Common myeloid progenitor, CD34-positive (primary cell): ENCODE measurements at regions not wholly inside any gene's neighbourhood (a gene's known extent, or its start where the extent isn't known, plus 50 kb on each side); places are given as distances from the start of the nearest gene placed in this dataset.

ENCODE experiments used
- CTCF ChIA-PET: fragments of 350-600 bp; sonication (Branson Sonifier 250); formaldehyde crosslinking; loops from one replicate; lab custom pipeline; 2021; ENCODE audit warnings: antibody characterized with exemption; lab: Charles Lee
- POLR2A ChIA-PET: fragments of 350-600 bp; sonication (Branson Sonifier 250); formaldehyde crosslinking; loops from one replicate; lab custom pipeline; 2021; ENCODE audit warnings: antibody characterized with exemption; lab: Charles Lee
- DNase-seq, 3 donors: peaks; one replicate each; pipeline versions ENCODE4 v3.0.0 to v3.0.0-alpha.2; 2013
- H3K27ac ChIP-seq, 2 experiments: 1 replicate in 1 of 2; 2 replicates in 1 of 2; pipeline ENCODE4 v1.7.0; 2013; ENCODE audit warnings: inconsistent platforms in 2 of 2, low read length in 2 of 2, mild to moderate bottlenecking in 2 of 2, low read depth in 1 of 2, moderate library complexity in 1 of 2; ENCODE audit not compliant: severe bottlenecking in 2 of 2, insufficient read depth in 1 of 2, poor library complexity in 1 of 2
- H3K27me3 ChIP-seq, 5 experiments: replicated peaks in 2 of 5; 1 replicate in 3 of 5; 2 replicates in 2 of 5; pipeline versions ENCODE4 v1.6.1 to v1.7.0; 2013; ENCODE audit warnings: low read length in 4 of 5, mild to moderate bottlenecking in 2 of 5, moderate library complexity in 2 of 5, inconsistent platforms in 1 of 5; ENCODE audit not compliant: insufficient read depth in 5 of 5, control insufficient read depth in 4 of 5
- H3K36me3 ChIP-seq, 4 experiments: 1 replicate in 2 of 4; 2 replicates in 2 of 4; pipeline versions ENCODE4 v1.6.1 to v1.7.0; 2013; ENCODE audit warnings: low read length in 3 of 4, control low read depth in 1 of 4, mild to moderate bottlenecking in 1 of 4; ENCODE audit not compliant: control insufficient read depth in 4 of 4, insufficient read depth in 4 of 4
- H3K4me1 ChIP-seq, 4 experiments: 1 replicate in 3 of 4; 2 replicates in 1 of 4; pipeline versions ENCODE4 v1.6.1 to v1.7.1; 2013; ENCODE audit warnings: low read length in 3 of 4, mild to moderate bottlenecking in 3 of 4, control low read depth in 1 of 4, inconsistent platforms in 1 of 4, moderate library complexity in 1 of 4; ENCODE audit not compliant: control insufficient read depth in 4 of 4, insufficient read depth in 4 of 4; ENCODE audit errors: control extremely low read depth in 1 of 4
- H3K4me3 ChIP-seq, 7 experiments: 1 replicate in 4 of 7; 2 replicates in 3 of 7; pipeline versions ENCODE4 v1.5.1 to v1.7.0; 2013; ENCODE audit warnings: mild to moderate bottlenecking in 7 of 7, low read length in 6 of 7, moderate library complexity in 6 of 7, inconsistent platforms in 2 of 7, low read depth in 2 of 7, control low read depth in 1 of 7; ENCODE audit not compliant: insufficient read depth in 4 of 7, control insufficient read depth in 1 of 7; ENCODE audit errors: extremely low read depth in 1 of 7
- H3K9me3 ChIP-seq, 5 experiments: 1 replicate in 4 of 5; 2 replicates in 1 of 5; pipeline versions ENCODE4 v1.6.1 to v1.7.1; 2013; ENCODE audit warnings: low read length in 4 of 5, mild to moderate bottlenecking in 2 of 5, inconsistent platforms in 1 of 5, low read depth in 1 of 5, moderate library complexity in 1 of 5; ENCODE audit not compliant: control insufficient read depth in 4 of 5, insufficient read depth in 2 of 5; ENCODE audit errors: control extremely low read depth in 1 of 5
- WGBS: methylation state at CpG from one replicate; pipeline ENCODE4 v1.1.5; 2013; ENCODE audit not compliant: insufficient coverage; 5-methylcytosine and 5-hydroxymethylcytosine counted together

DNA sequence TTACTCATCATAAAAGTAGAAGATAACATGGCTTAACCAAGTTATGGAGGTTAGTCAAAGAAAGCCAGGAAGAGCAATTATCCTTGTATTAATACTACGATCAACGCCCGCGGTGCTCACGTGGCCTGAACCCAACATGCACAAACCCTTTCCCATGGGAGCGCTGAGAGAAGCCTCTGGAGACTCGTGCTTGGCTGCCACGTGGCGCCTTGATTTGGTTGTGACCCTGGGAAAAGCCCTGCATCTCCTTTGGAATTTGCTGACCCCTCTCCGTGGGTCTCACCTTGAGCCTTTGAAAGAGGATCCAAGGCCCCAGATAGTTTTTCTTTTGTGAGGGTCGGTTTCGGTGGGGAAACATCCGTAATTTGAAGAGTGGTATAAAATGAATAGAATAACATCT, 255.6 kb downstream of the DCDC2C start:
- H3K27ac ChIP-seq = no peak overlapping the region
- no peaks in the 10 kb centered on the region for H3K36me3 ChIP-seq
- DNase-seq = no peak
- H3K4me3 ChIP-seq = no peak overlapping the region
- WGBS = 71% methylated on average over 10 of the region's 13 CpGs
- H3K4me1 ChIP-seq = no peaks in the 10 kb centered on the region
- no peaks in the 10 kb centered on the region for H3K9me3 ChIP-seq
- peaks cover 0 to 7% (median 3%) of the 10 kb centered on the region in 5 experiments for H3K27me3 ChIP-seq
- CTCF ChIA-PET = interaction anchor here (1.1 to 2.5 kb wide), 6 partner anchors 8 to 1406 kb away, joined by 3 to 12 read pairs (median 3); no protein-coding TSS in a partner anchor
- POLR2A ChIA-PET = no interaction called here

DNA sequence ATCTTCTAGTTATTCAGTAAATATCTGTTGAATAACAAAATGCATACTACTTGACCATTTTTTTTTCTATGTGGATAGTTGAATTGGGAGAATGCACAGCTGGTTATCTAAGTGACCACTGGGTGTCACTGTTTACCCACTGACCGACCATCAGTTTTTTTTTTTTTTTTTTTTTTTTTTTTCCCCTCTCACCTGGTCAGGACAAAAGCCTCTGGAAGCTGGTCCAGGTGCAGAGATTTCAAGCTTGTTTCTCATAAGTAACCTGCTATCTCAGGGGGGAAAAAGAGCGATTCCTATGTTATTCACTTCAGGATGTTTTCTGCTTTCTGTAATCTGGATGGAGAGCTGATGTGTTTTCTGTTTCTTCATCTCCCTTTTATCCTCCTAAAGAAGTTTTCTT, 256.0 kb downstream of the DCDC2C start:
- H3K9me3 ChIP-seq = no peaks in the 10 kb centered on the region
- H3K27me3 ChIP-seq = peaks cover 0 to 7% (median 3%) of the 10 kb centered on the region in 5 experiments
- no peak overlapping the region for H3K4me3 ChIP-seq
- POLR2A ChIA-PET = no interaction called here
- DNase-seq = peak; percentile 17 to 48 (median 33)
- H3K27ac ChIP-seq = no peak overlapping the region
- no peaks in the 10 kb centered on the region for H3K4me1 ChIP-seq
- 0% methylated on average over 1 of the region's 2 CpGs for WGBS
- no peaks in the 10 kb centered on the region for H3K36me3 ChIP-seq
- CTCF ChIA-PET = interaction anchor here (0.6 to 2.5 kb wide), 12 partner anchors 9 to 1442 kb away, joined by 3 to 12 read pairs (median 3); no protein-coding TSS in a partner anchor

DNA sequence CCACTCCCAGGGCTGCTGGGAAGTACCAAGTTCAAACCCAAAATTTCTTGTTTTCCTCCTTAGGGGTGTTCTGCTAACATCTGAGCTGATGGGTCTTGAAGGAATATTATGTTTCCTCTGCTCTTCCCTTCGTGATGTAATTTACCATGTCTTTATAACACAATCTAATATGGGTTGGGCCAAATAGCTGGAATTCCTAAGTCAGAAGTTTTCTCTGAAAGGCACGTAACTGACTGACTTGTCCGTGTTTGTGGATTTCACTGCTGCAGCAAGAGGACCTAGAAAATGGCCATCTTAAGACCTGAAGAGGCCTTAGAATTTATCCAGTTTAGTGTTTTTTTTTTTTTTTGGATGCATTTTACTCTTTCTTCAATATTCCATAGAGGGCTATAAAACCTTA, 256.7 kb downstream of the DCDC2C start:
- POLR2A ChIA-PET = no interaction called here
- CTCF ChIA-PET = interaction anchor here (1.1 to 2.5 kb wide), 10 partner anchors 9 to 1407 kb away, joined by 3 to 12 read pairs (median 3); no protein-coding TSS in a partner anchor
- no peak overlapping the region for H3K4me3 ChIP-seq
- no peaks in the 10 kb centered on the region for H3K36me3 ChIP-seq
- H3K4me1 ChIP-seq = no peaks in the 10 kb centered on the region
- H3K27ac ChIP-seq = no peak overlapping the region
- DNase-seq = no peak
- 97% methylated on average over 3 of the region's 3 CpGs for WGBS
- H3K9me3 ChIP-seq = no peaks in the 10 kb centered on the region
- H3K27me3 ChIP-seq = peaks cover 0 to 10% (median 3%) of the 10 kb centered on the region in 5 experiments

DNA sequence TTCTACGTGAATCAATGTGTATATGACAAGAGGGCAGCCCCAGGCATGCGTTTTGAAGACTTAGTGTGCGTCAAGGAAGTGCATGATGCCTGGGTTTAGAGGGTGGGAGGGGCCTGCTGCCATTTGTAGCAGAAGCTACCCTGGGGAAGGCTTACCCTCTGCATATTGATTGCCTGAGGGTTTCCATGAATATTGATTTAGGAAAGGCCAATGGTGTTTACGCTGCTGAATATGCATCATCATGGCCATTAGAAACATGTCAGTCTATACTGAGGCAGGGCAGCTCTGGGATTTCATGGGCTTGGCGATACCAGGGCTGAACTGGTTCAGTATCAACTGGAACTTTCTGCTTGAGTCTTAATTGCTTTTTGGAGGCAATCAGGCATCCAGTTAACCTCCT, 259.3 kb downstream of the DCDC2C start:
- Histone ChIP-seq H3K4me3 (no peak overlapping the region), H3K36me3 (no peaks in the 10 kb centered on the region), H3K4me1 (no peaks in the 10 kb centered on the region), H3K9me3 (no peaks in the 10 kb centered on the region), H3K27me3 (peaks cover 0 to 10% (median 2%) of the 10 kb centered on the region in 5 experiments), H3K27ac (no peak overlapping the region)
- no peak for DNase-seq
- WGBS = 86% methylated on average over 5 of the region's 5 CpGs
- CTCF ChIA-PET = interaction anchor here (3.1 kb wide), 1 partner anchor 90 kb away, joined by 8 read pairs; no protein-coding TSS in a partner anchor
- POLR2A ChIA-PET = no interaction called here

DNA sequence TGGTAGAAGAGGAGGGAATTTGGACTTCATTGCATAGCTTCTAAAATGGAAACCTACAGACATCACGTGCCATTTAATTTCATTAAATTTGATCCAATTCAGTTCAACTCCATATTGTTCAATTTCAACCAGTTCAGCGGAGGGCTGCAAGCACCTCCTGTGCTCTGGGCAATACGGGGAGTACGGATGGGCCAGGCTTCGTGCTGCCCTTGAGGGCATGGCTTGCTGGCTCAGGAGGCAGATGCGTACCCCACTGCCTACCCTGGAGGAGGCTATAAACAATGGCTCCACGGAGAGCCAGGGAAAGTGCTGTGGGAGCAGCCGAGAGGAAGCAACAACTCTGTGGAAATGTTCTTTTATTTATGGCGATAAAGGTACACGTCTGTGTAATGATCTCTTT, 261.8 kb downstream of the DCDC2C start:
- Histone ChIP-seq H3K4me1 (no peaks in the 10 kb centered on the region), H3K36me3 (no peaks in the 10 kb centered on the region), H3K4me3 (no peak overlapping the region), H3K9me3 (no peaks in the 10 kb centered on the region), H3K27me3 (peaks cover 0 to 10% (median 2%) of the 10 kb centered on the region in 5 experiments), H3K27ac (no peak overlapping the region)
- ChIA-PET CTCF (interaction anchor here (1.4 kb wide), 1 partner anchor 9 kb away, joined by 3 read pairs; no protein-coding TSS in a partner anchor), POLR2A (no interaction called here)
- no peak for DNase-seq
- 82% methylated on average over 9 of the region's 10 CpGs for WGBS

DNA sequence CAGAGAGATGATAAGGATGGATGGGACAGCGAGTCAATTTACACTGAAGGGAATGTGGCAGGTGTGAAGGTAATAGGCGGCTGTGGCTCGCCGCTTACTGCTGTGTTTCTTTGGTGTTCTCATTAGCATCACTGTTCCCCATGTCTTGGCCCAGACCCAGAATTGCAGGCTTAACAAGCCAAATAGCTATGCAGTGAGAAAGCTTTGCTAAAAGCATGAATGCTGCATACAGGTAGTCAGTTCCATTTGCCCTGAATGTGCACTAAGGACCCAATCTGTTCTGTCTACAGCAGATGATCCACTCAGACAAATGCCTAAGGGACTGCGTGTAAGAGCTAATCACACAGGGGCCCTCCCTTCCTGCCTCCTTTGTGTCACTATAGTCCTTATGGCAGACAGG, 262.6 kb downstream of the DCDC2C start:
- CTCF ChIA-PET = no interaction called here
- 89% methylated on average over 5 of the region's 5 CpGs for WGBS

DNA sequence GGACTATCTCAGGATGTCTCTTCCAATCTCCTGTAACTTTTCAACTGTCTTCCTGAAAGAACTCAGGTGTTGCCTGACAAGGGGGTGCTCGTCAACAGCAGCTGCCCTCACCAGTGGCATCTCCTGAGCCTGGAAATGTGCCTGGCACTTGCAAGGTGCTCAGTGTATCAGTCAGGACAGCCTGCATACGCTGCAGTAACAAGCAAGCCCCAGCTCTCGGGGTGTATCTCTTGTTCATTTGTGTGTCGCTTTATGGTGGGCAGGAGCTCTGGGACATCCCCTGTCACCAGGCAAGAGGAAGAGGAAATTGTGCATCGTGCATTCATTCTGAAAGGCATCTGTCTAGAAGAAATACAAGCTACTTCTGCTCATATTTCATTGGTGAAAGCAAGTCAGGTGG, 263.1 kb downstream of the DCDC2C start:
- Histone ChIP-seq H3K27me3 (peaks cover 0 to 10% (median 2%) of the 10 kb centered on the region in 5 experiments), H3K4me1 (no peaks in the 10 kb centered on the region), H3K27ac (no peak overlapping the region), H3K9me3 (peaks cover 0 to 2% (median 0%) of the 10 kb centered on the region in 5 experiments), H3K36me3 (no peaks in the 10 kb centered on the region), H3K4me3 (no peak overlapping the region)
- 98% methylated on average over 4 of the region's 5 CpGs for WGBS
- POLR2A ChIA-PET = no interaction called here
- CTCF ChIA-PET = no interaction called here
- no peak for DNase-seq

More for the DNA sequence above, 262.6 kb downstream of the DCDC2C start:
- H3K4me3 ChIP-seq = no peak overlapping the region
- DNase-seq = no peak
- H3K9me3 ChIP-seq = no peaks in the 10 kb centered on the region
- no peaks in the 10 kb centered on the region for H3K4me1 ChIP-seq
- POLR2A ChIA-PET = no interaction called here
- H3K36me3 ChIP-seq = no peaks in the 10 kb centered on the region
- no peak overlapping the region for H3K27ac ChIP-seq
- H3K27me3 ChIP-seq = peaks cover 0 to 10% (median 2%) of the 10 kb centered on the region in 5 experiments
